Activated CD4-positive, alpha-beta T cell treated with anti-CD3 and anti-CD28 coated beads, Interleukin-2, amount 50 U/mL, for 48 hours (primary cell): ENCODE measurements at regions not wholly inside any gene's neighbourhood (a gene's known extent, or its start where the extent isn't known, plus 50 kb on each side); places are given as distances from the start of the nearest gene placed in this dataset.

Experiments
- DNase-seq, 2 experiments: peaks; one replicate each; pipeline ENCODE4 v3.0.0-alpha.2; 2020

- DNase-seq, result no peak
Measured at GRCh38 chr1:98055457-98055856, 134.6 kb upstream of the DPYD start.

DNA sequence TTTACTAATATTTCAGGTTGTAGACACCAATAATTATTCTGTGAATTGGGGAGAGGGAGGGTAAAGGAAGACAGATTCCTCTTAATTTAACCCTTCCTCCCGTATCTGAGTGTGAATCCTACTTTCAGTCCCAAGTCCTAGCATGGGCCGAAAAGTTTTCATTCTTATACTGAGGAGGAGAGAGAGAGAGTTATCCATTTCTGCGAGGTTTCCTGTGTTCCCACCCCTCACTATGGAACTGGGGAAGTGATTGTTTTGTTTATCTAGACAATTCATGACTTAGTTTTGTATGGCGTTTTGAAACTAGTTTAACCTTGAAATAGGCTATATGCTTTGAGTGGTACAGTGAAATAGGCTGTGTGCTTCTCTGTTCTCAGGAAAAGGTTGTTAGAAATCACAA lies 134.0 kb upstream of the DPYD start:
- no peak for DNase-seq

DNA sequence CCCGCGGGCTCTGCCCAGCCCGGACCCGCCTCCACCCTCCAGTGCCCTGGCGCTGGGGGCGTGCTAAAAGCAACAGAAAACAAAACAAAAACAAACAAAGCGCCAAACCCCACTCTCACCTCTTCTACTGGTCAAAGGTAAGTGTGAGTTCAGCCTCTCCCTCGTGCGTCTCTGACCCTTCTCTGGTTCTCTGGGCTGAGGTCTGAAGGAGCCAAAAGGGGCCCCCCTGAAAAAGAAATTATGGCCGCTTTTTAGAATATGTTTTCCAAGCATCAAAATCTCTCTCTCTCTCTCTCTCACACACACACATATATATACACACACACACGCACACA lies 133.5 kb upstream of the DPYD start:
- DNase-seq, result no peak

DNA sequence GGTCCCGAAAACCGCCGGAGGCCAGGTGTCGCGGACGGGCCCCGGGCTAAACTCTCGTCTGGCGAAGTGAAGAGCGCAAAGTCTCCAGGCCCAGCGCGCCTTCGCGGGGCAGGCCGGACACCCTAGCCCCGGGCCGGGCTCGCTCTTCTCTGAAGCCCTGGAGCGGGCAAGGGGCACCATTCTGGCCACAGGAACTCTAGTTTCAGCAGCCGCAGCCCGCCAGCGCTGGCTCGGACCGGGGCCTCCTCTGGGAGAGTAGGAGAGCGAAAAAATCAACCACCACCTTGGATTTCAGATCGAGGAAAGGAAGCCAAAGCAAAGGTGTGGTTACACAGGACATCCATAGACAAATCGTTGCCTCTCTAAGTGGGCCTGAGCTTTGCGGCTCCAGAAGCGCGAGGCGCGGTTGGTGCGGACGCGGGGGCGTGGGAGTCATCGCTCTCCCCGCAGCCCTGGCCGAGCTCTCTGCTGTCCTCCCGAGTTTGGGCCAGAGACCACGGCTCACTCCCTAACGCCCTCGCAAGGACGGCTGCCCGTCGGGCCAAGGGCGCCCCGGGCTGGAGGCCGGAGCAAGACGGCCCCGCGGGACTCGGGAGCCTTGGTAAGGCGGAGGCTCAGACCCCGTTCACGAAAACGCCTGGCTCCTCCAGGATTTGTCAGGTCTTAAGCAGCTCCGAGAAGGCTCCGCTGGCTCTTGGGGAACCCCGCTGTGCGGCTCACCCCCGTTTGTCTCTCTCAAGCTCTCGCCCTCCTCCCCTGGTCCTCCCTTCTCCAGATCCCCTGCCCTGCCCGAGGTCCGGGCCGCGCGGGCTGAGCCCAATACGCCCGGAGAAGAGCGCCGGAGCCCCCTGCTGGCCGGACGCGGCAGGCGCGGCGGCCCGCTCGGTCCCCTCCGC lies 132.9 kb upstream of the DPYD start:
- peak; percentile 63 to 67 for DNase-seq

- DNase-seq, result peak; percentile 74 to 81
Measured at GRCh38 chr1:98051065-98051675, 130.3 kb upstream of the DPYD start.

DNA sequence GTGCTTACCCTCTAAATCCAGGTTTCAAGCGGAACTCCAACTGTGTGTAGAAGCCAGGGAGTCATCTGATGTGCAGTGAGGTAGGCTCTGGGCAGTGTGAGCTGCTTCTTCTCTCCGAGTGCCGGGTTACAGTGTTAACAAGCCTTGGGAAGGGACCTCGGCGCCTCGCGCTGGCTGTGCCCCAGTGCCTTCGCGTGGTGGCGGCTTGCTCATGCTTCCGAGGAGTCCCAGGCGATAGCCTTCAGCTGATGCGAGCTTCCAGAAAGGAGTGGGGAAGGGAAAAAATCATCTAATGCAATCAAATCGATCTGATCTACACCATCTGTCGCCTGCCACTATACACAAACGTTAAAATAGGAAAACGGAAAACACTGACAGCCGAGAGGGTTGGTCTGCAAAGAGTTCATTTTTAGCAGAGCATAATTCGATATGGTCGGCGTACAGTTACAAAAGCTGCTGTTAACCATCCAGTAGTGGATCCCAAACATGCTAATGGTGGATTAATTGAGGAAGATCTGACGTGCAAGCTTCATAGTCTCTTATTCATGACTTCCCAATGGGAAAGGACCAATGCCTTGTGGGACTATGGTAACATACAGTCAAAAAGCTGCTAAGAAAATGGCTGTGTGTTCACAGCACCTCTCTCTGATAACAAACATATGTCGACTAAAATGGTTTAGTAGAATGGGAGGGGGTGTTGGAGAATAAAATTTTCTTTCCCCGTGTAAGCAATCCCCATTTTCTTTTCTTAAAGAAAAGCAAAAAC lies 128.7 kb upstream of the DPYD start:
- DNase-seq, result peak in 1 of 2 experiments; percentile 13

DNA sequence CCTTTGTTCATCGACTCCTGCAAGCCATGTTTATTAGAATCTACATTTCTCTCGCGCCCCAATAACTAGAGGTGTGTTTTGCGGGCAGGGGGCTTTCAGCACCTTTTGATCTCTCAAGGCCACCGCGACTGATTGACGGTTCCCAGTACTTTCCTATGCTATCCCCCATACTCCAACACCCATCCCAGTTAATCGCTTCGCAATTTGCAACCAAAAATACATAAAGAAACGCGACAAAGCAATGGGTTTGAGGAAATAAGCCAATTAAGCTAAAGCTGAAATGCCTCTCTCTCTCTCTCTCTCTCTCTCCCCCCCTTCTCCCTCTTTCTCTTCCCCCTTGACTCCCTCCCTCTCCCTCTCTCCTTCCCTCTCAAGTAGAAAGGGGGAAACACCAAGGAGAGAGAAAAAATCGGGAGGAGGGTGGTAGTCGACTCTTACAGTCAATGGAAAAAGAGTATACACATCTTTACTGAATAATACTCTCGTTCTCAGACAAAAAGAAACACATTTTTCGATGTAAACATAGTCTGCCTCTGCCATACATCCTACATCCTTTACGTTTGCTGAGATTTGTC lies 128.0 kb upstream of the DPYD start:
- no peak for DNase-seq

GRCh38 chr1:98048244-98048643 lies 127.4 kb upstream of the DPYD start:
- DNase-seq, result peak; percentile 75 to 82

- no peak for DNase-seq
Measured at GRCh38 chr1:98047171-98047570, 126.3 kb upstream of the DPYD start.

DNA sequence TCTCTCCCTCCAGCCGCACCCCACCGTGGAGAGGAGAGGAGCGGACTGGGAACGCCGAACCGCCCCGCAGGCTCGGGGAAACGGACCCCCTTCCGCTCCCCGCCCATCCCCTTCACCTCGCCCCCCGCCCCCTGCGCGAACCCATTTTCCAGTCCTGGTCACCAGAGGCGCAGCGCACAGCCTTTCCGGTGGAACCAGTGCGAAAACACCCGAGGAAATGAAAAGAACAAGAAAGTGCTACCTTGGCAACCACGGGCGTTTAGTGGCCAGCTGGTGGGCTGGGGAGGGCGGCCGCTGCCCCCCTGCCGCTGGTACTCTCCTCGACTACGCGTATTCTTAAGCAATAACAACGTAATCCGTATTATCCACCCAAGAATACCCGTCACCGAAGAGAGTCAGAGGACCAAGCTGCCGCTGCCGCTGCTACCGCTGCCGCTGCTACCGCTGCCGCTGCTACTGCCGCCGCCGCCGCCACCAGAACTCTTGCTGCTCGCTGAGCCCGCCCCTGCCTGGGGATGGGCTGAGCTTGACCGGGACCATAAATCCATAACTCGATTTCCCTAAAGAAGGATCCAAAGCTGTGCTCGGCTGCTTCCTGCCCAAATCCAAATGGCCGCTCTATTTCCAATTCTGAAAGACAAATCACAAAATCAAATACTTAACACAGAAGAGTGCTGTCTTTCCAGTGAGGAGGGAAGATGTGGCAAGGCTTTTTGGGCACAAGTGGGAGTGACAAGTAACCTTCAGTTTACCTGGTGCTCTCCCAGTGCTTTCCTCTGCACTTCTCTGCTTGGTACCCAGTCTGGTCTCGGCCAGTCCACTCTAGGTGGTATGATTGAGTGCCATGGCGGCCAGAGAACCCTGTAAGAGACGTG lies 125.2 kb upstream of the DPYD start:
- DNase-seq, result peak; percentile 24 to 29

GRCh38 chr1:98045211-98045766 lies 124.5 kb upstream of the DPYD start:
- peak in 1 of 2 experiments; percentile 16 for DNase-seq

DNA sequence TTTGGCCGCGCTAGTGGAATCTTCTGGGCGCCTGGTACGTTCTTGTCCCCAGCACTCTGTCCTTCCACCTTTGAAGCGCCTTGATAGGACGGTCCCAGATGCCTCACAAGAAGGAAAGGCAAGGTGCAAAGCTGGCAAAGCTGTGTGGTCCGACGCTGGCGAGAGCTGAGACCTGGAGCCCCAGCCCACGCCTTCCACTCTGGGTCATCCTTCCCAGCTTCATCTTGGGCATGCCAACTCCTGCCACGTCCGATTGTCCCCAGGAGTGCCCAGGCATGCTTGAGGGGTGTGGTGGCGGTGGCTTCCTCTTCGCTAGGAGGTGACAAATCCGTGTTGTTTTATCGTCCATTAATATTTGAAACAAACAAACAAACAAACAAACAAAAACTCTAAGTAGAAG lies 123.9 kb upstream of the DPYD start:
- DNase-seq, result no peak

- no peak for DNase-seq
Measured at GRCh38 chr1:98044071-98044697, 123.3 kb upstream of the DPYD start.

DNA sequence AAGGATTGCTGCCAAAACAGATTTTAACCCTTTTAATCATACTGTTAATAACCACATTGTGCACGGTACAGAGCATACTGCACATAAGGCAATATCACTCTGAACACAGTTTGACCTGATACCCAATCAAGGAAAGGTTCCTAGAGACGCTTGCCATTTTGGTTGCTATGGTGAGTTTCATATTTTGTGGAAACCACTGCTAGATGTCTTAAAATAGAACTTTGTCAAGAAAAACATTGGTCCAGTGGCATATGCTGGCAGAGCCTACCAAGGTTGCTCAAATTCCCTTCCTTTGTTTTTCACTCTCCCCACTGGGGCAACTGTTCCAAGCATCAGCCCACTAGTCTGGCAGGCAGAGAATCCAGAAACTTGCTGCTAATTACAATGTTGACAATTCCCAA lies 114.8 kb upstream of the DPYD start:
- DNase-seq, result no peak

DNA sequence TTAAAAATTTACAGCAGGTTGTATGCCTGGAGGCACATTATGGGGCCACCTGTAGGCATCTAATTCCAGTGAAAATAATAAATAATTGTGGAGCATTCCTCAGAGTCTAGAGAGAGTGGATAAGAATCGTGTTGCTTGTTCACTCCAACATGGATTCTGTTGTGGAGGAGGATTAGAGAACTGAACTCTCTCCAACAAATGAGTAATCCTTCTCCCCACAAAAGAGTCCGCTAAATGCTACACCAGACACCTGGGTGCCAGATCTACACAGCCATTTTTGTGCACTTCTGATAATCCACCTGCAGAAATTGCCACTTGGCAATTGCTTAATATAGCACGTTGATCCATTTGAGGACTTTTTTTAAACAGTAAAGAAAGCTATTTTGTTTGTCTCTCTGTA lies 113.7 kb upstream of the DPYD start:
- DNase-seq, result no peak

GRCh38 chr1:98032958-98033357 lies 112.1 kb upstream of the DPYD start:
- no peak for DNase-seq

DNA sequence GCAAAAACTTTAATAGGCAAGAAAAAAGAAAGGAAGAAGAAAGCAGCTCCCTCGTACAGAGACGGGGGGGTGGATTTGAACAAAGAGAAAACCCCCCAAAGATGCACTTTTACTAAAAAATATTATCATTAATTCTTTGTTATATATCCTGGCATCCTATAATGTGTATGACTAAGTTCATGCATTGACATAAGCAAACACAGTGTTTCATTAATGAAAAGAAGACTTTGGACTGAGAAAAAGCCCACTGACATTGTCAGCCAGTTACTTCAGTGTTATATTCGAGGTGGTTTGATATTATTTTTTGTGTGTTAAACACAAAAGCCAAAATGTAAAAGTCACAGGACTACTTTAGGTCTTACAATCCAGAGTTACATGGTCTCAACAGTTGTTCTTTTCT lies 110.1 kb upstream of the DPYD start:
- DNase-seq, result no peak

GRCh38 chr1:98030483-98030882 lies 109.6 kb upstream of the DPYD start:
- no peak for DNase-seq

DNA sequence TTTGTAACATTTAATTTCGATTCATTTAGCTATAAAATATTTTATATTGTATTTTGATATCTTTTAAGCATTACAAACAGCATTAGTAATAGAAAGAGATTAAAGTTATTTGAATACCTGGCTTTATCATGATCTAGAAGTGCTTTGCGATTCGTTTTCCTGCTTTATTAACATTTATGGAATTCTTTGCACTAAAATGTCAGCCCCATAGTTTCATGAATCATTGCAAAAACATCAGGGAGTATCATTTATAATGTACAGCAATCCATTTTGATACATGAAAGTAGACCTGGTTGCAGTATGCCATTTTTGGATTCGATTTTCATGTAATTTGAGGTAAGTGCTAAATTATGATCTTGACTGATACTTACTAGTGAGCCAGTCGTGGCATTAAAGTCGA lies 108.0 kb upstream of the DPYD start:
- no peak for DNase-seq

GRCh38 chr1:98027103-98027705 lies 106.4 kb upstream of the DPYD start:
- no peak for DNase-seq

GRCh38 chr1:98025858-98026257 lies 105.0 kb upstream of the DPYD start:
- no peak for DNase-seq
